Epithelial cell of proximal tubule (primary cell): ENCODE measurements at regions not wholly inside any gene's neighbourhood (a gene's known extent, or its start where the extent isn't known, plus 50 kb on each side); places are given as distances from the start of the nearest gene placed in this dataset.

Experiments
- DNase-seq: peaks from one replicate; pipeline ENCODE4 v3.0.0-alpha.2; 2011; ENCODE audit warnings: low read depth
- H3K4me3 ChIP-seq: 2 replicates; pipeline ENCODE4 v1.5.1; 2011; ENCODE audit warnings: low read depth, mild to moderate bottlenecking, low read length
- CTCF ChIP-seq: conservative IDR thresholded peaks from 2 replicates; pipeline ENCODE4 v1.5.1; 2012; ENCODE audit warnings: low read depth, mild to moderate bottlenecking, low read length

- DNase-seq = no peak
- no peak overlapping the region for H3K4me3 ChIP-seq
- no peak for TF ChIP-seq CTCF
Observed at GRCh38 chr5:4229414-4230292, 634.0 kb downstream of the IRX1 start.

GRCh38 chr5:4230471-4230785 lies 634.8 kb downstream of the IRX1 start:
- H3K4me3 ChIP-seq = no peak overlapping the region
- no peak for DNase-seq
- TF ChIP-seq CTCF = no peak

GRCh38 chr5:4230786-4231641 lies 635.4 kb downstream of the IRX1 start:
- H3K4me3 ChIP-seq = no peak overlapping the region
- no peak for DNase-seq
- no peak for TF ChIP-seq CTCF

DNA sequence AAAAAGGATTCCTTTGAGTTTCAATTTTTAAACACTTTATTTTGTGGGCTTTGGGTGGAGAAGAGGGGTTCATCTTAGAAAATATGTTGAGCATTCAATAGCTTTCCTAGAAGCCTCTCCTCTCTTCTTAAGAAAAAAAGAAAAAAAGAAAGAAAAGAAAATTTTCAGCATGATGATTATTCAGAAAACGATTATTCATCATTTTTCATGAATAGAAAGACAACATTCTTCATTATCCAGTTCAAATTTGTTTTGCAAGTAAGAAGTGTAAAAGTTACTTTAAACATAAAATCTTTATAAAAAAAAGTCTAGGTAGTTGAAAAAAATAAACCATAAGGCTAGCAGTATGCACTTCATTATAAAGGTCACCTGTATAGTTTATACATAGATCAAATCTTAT lies 636.5 kb downstream of the IRX1 start:
- H3K4me3 ChIP-seq = no peak overlapping the region
- DNase-seq = no peak
- TF ChIP-seq CTCF = no peak

DNA sequence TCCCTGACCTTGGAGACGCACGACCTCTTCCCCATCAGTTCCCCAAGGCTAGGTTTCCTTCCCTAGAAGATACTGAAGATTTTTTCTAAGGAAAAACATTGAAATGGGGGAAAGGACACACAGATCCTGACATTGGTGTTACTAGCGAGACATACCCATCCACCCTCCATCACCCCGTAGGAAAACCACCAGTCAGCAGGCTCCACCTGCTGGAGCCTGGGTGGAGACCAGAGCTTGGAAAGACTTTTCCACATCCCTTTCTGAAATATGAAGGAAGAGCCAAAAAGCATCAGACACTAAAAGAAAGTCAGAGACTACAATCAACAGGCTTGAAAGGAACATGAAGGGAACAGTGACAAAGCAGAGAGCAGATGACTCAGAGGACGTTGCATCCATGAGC lies 638.0 kb downstream of the IRX1 start:
- no peak overlapping the region for H3K4me3 ChIP-seq
- no peak for DNase-seq
- TF ChIP-seq CTCF = no peak

GRCh38 chr5:4243479-4244264 lies 648.0 kb downstream of the IRX1 start:
- TF ChIP-seq CTCF = no peak
- DNase-seq = no peak
- no peak overlapping the region for H3K4me3 ChIP-seq
